Keratinocyte (primary cell): ENCODE measurements at regions not wholly inside any gene's neighbourhood (a gene's known extent, or its start where the extent isn't known, plus 50 kb on each side); places are given as distances from the start of the nearest gene placed in this dataset.

ENCODE experiments used
- DNase-seq: peaks from one replicate; pipeline ENCODE4 v3.0.0-alpha.2; 2011; ENCODE audit warnings: low read depth, missing footprints, low spot score
- FAIRE-seq: peaks from 2 replicates; lab custom pipeline; 2011; peaks lifted over from hg19 to GRCh38; lab: Jason Lieb, UNC
- H2AFZ ChIP-seq: 2 replicates; pipeline ENCODE4 v1.6.0; 2012; ENCODE audit warnings: low read length, control low read depth, inconsistent platforms; ENCODE audit not compliant: control insufficient read depth
- H3K27ac ChIP-seq: 2 replicates; pipeline ENCODE4 v1.5.1; 2011; ENCODE audit warnings: low read length; ENCODE audit not compliant: control insufficient read depth, insufficient read depth
- H3K27me3 ChIP-seq: 3 replicates; pipeline ENCODE4 v1.6.0; 2011; ENCODE audit warnings: low read length; ENCODE audit not compliant: control insufficient read depth, insufficient read depth; ENCODE audit errors: extremely low read depth
- H3K36me3 ChIP-seq, 2 experiments: 2 replicates in 1 of 2; 3 replicates in 1 of 2; pipeline ENCODE4 v1.5.1; 2011; ENCODE audit warnings: low read length in 2 of 2, mild to moderate bottlenecking in 1 of 2; ENCODE audit not compliant: control insufficient read depth in 2 of 2, insufficient read depth in 2 of 2; ENCODE audit errors: extremely low read depth in 1 of 2
- H3K4me1 ChIP-seq: 3 replicates; pipeline ENCODE4 v1.5.1; 2011; ENCODE audit warnings: low read length; ENCODE audit not compliant: control insufficient read depth, insufficient read depth; ENCODE audit errors: extremely low read depth
- H3K4me2 ChIP-seq: 3 replicates; pipeline ENCODE4 v1.6.0; 2011; ENCODE audit warnings: low read depth, low read length; ENCODE audit not compliant: control insufficient read depth, insufficient read depth; ENCODE audit errors: extremely low read depth
- H3K4me3 ChIP-seq, 3 experiments: fragments of 200-600 bp in 1 of 3; sonication (generic) in 1 of 3; 2 replicates in 2 of 3; 3 replicates in 1 of 3; pipeline ENCODE4 v1.5.1; 2011 to 2016; ENCODE audit warnings: low read length in 3 of 3, mild to moderate bottlenecking in 3 of 3, control low read depth in 2 of 3, inconsistent platforms in 1 of 3, low read depth in 1 of 3, mixed read lengths in 1 of 3, mixed run types in 1 of 3, moderate library complexity in 1 of 3; ENCODE audit not compliant: control insufficient read depth in 2 of 3, insufficient read depth in 2 of 3; ENCODE audit errors: extremely low read depth in 1 of 3
- H3K79me2 ChIP-seq: 2 replicates; pipeline ENCODE4 v1.6.0; 2012; ENCODE audit warnings: low read length; ENCODE audit not compliant: control insufficient read depth, insufficient read depth
- H3K9ac ChIP-seq: 3 replicates; pipeline ENCODE4 v1.6.0; 2011; ENCODE audit warnings: low read length; ENCODE audit not compliant: control insufficient read depth, insufficient read depth; ENCODE audit errors: extremely low read depth
- H3K9me1 ChIP-seq: 3 replicates; pipeline ENCODE4 v1.6.0; 2011; ENCODE audit warnings: low read length; ENCODE audit not compliant: control insufficient read depth, insufficient read depth; ENCODE audit errors: extremely low read depth
- H3K9me3 ChIP-seq: 2 replicates; pipeline ENCODE4 v1.5.1; 2012; ENCODE audit warnings: low read depth, low read length; ENCODE audit not compliant: control insufficient read depth
- H4K20me1 ChIP-seq: 3 replicates; pipeline ENCODE4 v1.6.0; 2011; ENCODE audit warnings: low read length; ENCODE audit not compliant: control insufficient read depth, insufficient read depth; ENCODE audit errors: extremely low read depth
- CTCF ChIP-seq, 3 experiments: IDR thresholded peaks in 1 of 3; conservative IDR thresholded peaks in 1 of 3; optimal IDR thresholded peaks in 1 of 3; 2 replicates in 2 of 3; 3 replicates in 1 of 3; pipeline versions ENCODE3 to v1.5.1; 2011; ENCODE audit warnings: low read length in 3 of 3, mild to moderate bottlenecking in 3 of 3, moderate library complexity in 2 of 3, control low read depth in 1 of 3, inconsistent platforms in 1 of 3; ENCODE audit not compliant: insufficient read depth in 2 of 3; ENCODE audit errors: extremely low read depth in 1 of 3
- EZH2 ChIP-seq: IDR thresholded peaks from one replicate; pipeline ENCODE4 v1.6.1; 2012; ENCODE audit warnings: inconsistent platforms, mild to moderate bottlenecking, low read length, moderate library complexity
- dilution Hi-C: fragments of 300-500 bp; cut with MboI; formaldehyde crosslinking; loops from one replicate; pipeline ENCODE4 v1.7.0; 2020; ENCODE audit warnings: low sequenced_read_pairs; ENCODE audit not compliant: extremely low pct_ligation_motif_present

- H3K9ac ChIP-seq = no peak overlapping the region
- dilution Hi-C loops = loop anchor here (10.0 kb wide), 1 partner anchor 852 kb away; no protein-coding TSS in a partner anchor
- DNase-seq = no peak
Observed at GRCh38 chr10:85532773-85533172, 833.8 kb downstream of the GRID1 start.

GRCh38 chr10:85535926-85536325 lies 830.7 kb downstream of the GRID1 start:
- Histone ChIP-seq H3K27ac (no peak overlapping the region), H3K36me3 (no peaks in the 10 kb centered on the region), H4K20me1 (no peaks in the 10 kb centered on the region), H3K4me2 (no peak overlapping the region), H3K27me3 (no peaks in the 10 kb centered on the region), H3K9me1 (no peaks in the 10 kb centered on the region), H3K9me3 (no peaks in the 10 kb centered on the region), H3K4me3 (no peak overlapping the region), H2AFZ (no peak overlapping the region), H3K4me1 (peaks cover 13% of the 10 kb centered on the region), H3K9ac (no peak overlapping the region), H3K79me2 (no peaks in the 10 kb centered on the region)
- TF ChIP-seq CTCF (optimal IDR thresholded peaks at IDR 0.05 in 1 of 3, IDR thresholded peaks at IDR 0.05 in 1 of 3, conservative IDR thresholded peaks at IDR 0.05 in 1 of 3; ENCODE audit: extremely low read depth in 1 of 3, insufficient read depth in 2 of 3, low read length in 3 of 3) = no peak
- TF ChIP-seq EZH2 = no peak
- no peak for FAIRE-seq
- no peak for DNase-seq
- dilution Hi-C loops = loop anchor here (10.0 kb wide), 1 partner anchor 849 kb away; no protein-coding TSS in a partner anchor

More at GRCh38 chr10:85532773-85533172, 833.8 kb downstream of the GRID1 start:
- peaks cover 7% of the 10 kb centered on the region for H3K9me3 ChIP-seq
- H3K9me1 ChIP-seq = no peaks in the 10 kb centered on the region
- H3K79me2 ChIP-seq = no peaks in the 10 kb centered on the region
- H4K20me1 ChIP-seq = no peaks in the 10 kb centered on the region
- no peaks in the 10 kb centered on the region for H3K27me3 ChIP-seq
- peak; percentile 26 for FAIRE-seq
- TF ChIP-seq EZH2 = no peak
- no peak for TF ChIP-seq CTCF (optimal IDR thresholded peaks at IDR 0.05 in 1 of 3, IDR thresholded peaks at IDR 0.05 in 1 of 3, conservative IDR thresholded peaks at IDR 0.05 in 1 of 3; ENCODE audit: extremely low read depth in 1 of 3, insufficient read depth in 2 of 3, low read length in 3 of 3)
- H3K4me2 ChIP-seq = no peak overlapping the region
- no peak overlapping the region for H3K4me3 ChIP-seq
- no peak overlapping the region for H3K27ac ChIP-seq
- peaks cover 21% of the 10 kb centered on the region for H3K4me1 ChIP-seq
- H3K36me3 ChIP-seq = no peaks in the 10 kb centered on the region
- no peak overlapping the region for H2AFZ ChIP-seq
